Gastroesophageal sphincter (tissue), 3 donors: ENCODE measurements at regions not wholly inside any gene's neighbourhood (a gene's known extent, or its start where the extent isn't known, plus 50 kb on each side); places are given as distances from the start of the nearest gene placed in this dataset.

ENCODE experiments used
- CTCF ChIP-seq, 4 experiments: fragments of 200-600 bp in 2 of 4; fragments of 450-650 bp in 2 of 4; sonication (generic) in 1 of 4; IDR thresholded peaks; one replicate each; pipeline ENCODE4 v1.5.1; 2017 to 2019; ENCODE audit warnings: antibody characterized with exemption in 4 of 4, mild to moderate bottlenecking in 2 of 4, moderate library complexity in 2 of 4
- EP300 ChIP-seq: sonication (generic); formaldehyde crosslinking; IDR thresholded peaks from one replicate; pipeline ENCODE4 v1.6.1; 2017; ENCODE audit warnings: antibody characterized with exemption, mild to moderate bottlenecking
- POLR2A ChIP-seq, 2 donors: fragments of 450-650 bp; IDR thresholded peaks; one replicate each; pipeline ENCODE4 v1.6.1; 2017; ENCODE audit warnings: antibody characterized with exemption in 2 of 2, mild to moderate bottlenecking in 2 of 2, moderate library complexity in 1 of 2
- POLR2AphosphoS5 ChIP-seq: sonication (generic); formaldehyde crosslinking; IDR thresholded peaks from one replicate; pipeline ENCODE4 v1.6.1; 2017; ENCODE audit warnings: antibody characterized with exemption

GRCh38 chr6:44730771-44731391 lies 343.4 kb downstream of the CDC5L start:
- no peak for TF ChIP-seq CTCF (IDR thresholded peaks at IDR 0.05)
- TF ChIP-seq POLR2A (IDR thresholded peaks at IDR 0.05): no peak
- TF ChIP-seq EP300: no peak
- TF ChIP-seq POLR2AphosphoS5: no peak
